ENCODE measurements at regions not wholly inside any gene's neighbourhood (a gene's known extent, or its start where the extent isn't known, plus 50 kb on each side); places are given as distances from the start of the nearest gene placed in this dataset.

DNA sequence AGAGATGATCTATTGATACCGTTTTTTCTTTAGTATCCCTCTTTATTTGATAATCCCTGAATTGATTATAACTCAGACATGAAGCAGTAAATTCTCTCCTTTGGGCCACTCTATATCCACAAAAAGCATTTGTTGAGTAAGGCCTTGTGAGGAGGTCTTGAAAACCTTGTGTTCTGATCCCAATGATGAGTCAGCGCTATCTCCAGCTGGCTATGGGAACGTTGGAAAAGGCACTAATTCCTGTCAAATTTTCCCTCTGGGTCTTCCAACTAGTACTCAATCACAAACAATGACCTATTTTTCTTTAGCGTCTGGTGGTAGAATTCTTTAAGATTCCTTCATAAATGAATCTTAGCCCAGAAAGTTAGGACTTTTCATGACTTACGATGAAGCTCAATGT lies 168.4 kb upstream of the LRIG3 start:
- TF ChIP-seq POLR2A (IDR thresholded peaks at IDR 0.05; ENCODE audit: low read depth, low read length) (no peak), BHLHE40 (IDR thresholded peaks at IDR 0.05; ENCODE audit: low read depth, low read length) (no peak), SMC3 (IDR thresholded peaks at IDR 0.05; ENCODE audit: low read depth, low read length) (no peak)
- TF ChIP-seq, protein P1, sequence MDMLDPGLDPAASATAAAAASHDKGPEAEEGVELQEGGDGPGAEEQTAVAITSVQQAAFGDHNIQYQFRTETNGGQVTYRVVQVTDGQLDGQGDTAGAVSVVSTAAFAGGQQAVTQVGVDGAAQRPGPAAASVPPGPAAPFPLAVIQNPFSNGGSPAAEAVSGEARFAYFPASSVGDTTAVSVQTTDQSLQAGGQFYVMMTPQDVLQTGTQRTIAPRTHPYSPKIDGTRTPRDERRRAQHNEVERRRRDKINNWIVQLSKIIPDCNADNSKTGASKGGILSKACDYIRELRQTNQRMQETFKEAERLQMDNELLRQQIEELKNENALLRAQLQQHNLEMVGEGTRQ (IDR thresholded peaks at IDR 0.05; ENCODE audit: low read depth, low read length) = no peak
- TF ChIP-seq, protein P2, sequence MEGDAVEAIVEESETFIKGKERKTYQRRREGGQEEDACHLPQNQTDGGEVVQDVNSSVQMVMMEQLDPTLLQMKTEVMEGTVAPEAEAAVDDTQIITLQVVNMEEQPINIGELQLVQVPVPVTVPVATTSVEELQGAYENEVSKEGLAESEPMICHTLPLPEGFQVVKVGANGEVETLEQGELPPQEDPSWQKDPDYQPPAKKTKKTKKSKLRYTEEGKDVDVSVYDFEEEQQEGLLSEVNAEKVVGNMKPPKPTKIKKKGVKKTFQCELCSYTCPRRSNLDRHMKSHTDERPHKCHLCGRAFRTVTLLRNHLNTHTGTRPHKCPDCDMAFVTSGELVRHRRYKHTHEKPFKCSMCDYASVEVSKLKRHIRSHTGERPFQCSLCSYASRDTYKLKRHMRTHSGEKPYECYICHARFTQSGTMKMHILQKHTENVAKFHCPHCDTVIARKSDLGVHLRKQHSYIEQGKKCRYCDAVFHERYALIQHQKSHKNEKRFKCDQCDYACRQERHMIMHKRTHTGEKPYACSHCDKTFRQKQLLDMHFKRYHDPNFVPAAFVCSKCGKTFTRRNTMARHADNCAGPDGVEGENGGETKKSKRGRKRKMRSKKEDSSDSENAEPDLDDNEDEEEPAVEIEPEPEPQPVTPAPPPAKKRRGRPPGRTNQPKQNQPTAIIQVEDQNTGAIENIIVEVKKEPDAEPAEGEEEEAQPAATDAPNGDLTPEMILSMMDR (conservative IDR thresholded peaks at IDR 0.05; ENCODE audit: low read depth, low read length) = no peak

Measured in IMR-90 (cell line).